NT2/D1 (cell line): ENCODE measurements at regions not wholly inside any gene's neighbourhood (a gene's known extent, or its start where the extent isn't known, plus 50 kb on each side); places are given as distances from the start of the nearest gene placed in this dataset.

ENCODE experiments used
- DNase-seq: peaks from one replicate; pipeline ENCODE4 v3.0.0-alpha.2; 2011; ENCODE audit warnings: low read depth, low spot score
- H3K27me3 ChIP-seq: 2 replicates; pipeline ENCODE4 v1.6.0; 2011; ENCODE audit warnings: mild to moderate bottlenecking; ENCODE audit not compliant: insufficient read length, insufficient read depth
- H3K36me3 ChIP-seq: 2 replicates; pipeline ENCODE4 v1.6.1; 2011; ENCODE audit warnings: mild to moderate bottlenecking, low read length, mixed read lengths; ENCODE audit not compliant: insufficient read depth, insufficient read length
- H3K4me1 ChIP-seq: 2 replicates; pipeline ENCODE4 v1.5.1; 2011; ENCODE audit not compliant: insufficient read depth, insufficient read length
- H3K4me3 ChIP-seq: 2 replicates; pipeline ENCODE4 v1.5.1; 2011; ENCODE audit warnings: low read depth; ENCODE audit not compliant: insufficient read length
- H3K9ac ChIP-seq: 2 replicates; pipeline ENCODE4 v1.6.0; 2011; ENCODE audit warnings: low read depth; ENCODE audit not compliant: insufficient read length
- H3K9me3 ChIP-seq: 2 replicates; pipeline ENCODE4 v1.5.1; 2011; ENCODE audit warnings: mild to moderate bottlenecking, low read length; ENCODE audit not compliant: insufficient read depth
- SUZ12 ChIP-seq: IDR thresholded peaks from 2 replicates; pipeline ENCODE4 v1.6.1; 2011; ENCODE audit not compliant: insufficient read length, insufficient read depth; ENCODE audit errors: extremely low read depth
- YY1 ChIP-seq: IDR thresholded peaks from 2 replicates; pipeline ENCODE4 v1.6.1; 2011; ENCODE audit not compliant: insufficient read length, insufficient read depth
- ZNF274 ChIP-seq: IDR thresholded peaks from 2 replicates; pipeline ENCODE4 v1.6.1; 2011; ENCODE audit warnings: mild to moderate bottlenecking, low read depth, low read length

DNA sequence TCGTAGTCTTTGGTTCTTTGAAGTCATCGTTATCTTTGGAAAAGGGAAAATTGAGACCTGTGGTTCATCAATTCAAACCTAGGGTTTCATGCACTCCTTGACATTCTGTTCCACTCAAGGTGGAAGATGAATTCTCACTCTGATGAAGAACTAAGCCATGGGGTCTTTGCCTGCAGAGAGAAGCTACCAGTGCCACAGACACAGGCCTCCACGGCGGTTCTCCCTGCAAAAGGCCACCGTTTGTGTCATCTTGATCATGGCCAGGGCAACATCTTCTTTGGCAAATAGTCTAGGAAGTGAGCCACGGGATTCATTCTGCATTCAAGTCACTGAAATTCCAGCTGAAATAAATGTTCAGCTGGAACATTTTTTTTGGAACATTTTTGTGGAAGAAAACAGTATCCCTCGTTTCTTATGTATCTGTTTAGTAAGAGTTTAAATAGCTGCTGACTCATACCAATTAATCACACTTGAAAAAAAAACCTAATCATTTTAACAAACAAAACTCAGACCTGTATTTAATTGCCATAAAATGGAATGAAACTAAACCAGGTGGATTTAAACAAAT lies 206.0 kb upstream of the FOXQ1 start:
- no peak for TF ChIP-seq ZNF274
- no peak for TF ChIP-seq YY1
- TF ChIP-seq SUZ12 = no peak
- Histone ChIP-seq H3K4me3 (no peak overlapping the region), H3K27me3 (peaks cover 42% of the 10 kb centered on the region), H3K4me1 (peaks cover 1% of the 10 kb centered on the region), H3K9ac (no peak overlapping the region), H3K36me3 (no peaks in the 10 kb centered on the region), H3K9me3 (peaks cover 27% of the 10 kb centered on the region; the same call in 1 of the 2 replicates)
- DNase-seq = no peak

- DNase-seq = no peak
Observed at GRCh38 chr6:1104988-1105670, 206.8 kb upstream of the FOXQ1 start.

DNA sequence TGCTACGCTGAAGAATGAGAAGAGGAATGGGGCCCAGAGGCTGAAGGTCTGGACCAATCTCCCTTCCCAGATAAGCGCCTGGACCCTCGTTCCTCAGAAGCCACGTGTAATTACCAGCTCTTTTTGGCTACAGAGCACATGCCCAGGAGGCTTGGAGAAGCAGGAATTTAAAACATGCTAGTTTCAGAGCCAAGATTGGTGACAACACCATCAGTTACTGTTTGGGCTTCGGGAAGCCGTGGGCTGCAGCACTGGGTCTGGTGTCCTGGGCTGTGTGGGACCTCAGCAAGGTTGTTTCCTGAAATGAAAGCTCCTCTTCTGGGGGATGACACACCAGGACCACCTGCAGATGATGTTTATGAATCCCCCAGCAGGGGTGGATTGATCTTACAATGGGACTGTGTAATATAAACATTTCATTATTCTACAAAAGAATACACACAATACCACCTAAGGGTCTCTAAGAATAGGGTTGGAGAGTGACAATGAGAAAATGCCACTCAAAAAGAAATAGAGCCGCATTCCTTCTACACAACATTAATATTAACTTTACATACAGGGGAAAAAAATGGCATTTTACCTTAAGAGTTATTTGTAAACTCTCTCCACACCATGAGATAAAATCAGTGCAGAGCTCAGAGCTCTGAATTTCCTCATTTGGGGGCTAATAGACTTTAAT lies 207.8 kb upstream of the FOXQ1 start:
- no peak for DNase-seq
- no peaks in the 10 kb centered on the region for H3K36me3 ChIP-seq
- no peak overlapping the region for H3K9ac ChIP-seq
- peaks cover 44% of the 10 kb centered on the region for H3K27me3 ChIP-seq
- TF ChIP-seq YY1 = no peak
- TF ChIP-seq SUZ12 = no peak
- TF ChIP-seq ZNF274 = no peak
- no peaks in the 10 kb centered on the region for H3K4me1 ChIP-seq
- H3K4me3 ChIP-seq = no peak overlapping the region
- H3K9me3 ChIP-seq = peaks cover 27% of the 10 kb centered on the region; the same call in 1 of the 2 replicates

More at GRCh38 chr6:1104988-1105670, 206.8 kb upstream of the FOXQ1 start:
- H3K4me1 ChIP-seq = no peaks in the 10 kb centered on the region
- no peaks in the 10 kb centered on the region for H3K36me3 ChIP-seq
- no peak overlapping the region for H3K4me3 ChIP-seq
- TF ChIP-seq SUZ12 (no peak), YY1 (no peak), ZNF274 (no peak)
- peaks cover 44% of the 10 kb centered on the region for H3K27me3 ChIP-seq
- no peak overlapping the region for H3K9ac ChIP-seq
- H3K9me3 ChIP-seq = peaks cover 27% of the 10 kb centered on the region; the same call in 1 of the 2 replicates

- Histone ChIP-seq H3K36me3 (no peaks in the 10 kb centered on the region), H3K4me3 (no peak overlapping the region), H3K9me3 (peaks cover 27% of the 10 kb centered on the region; the same call in 1 of the 2 replicates), H3K9ac (no peak overlapping the region), H3K4me1 (no peaks in the 10 kb centered on the region), H3K27me3 (peaks cover 40% of the 10 kb centered on the region)
- no peak for DNase-seq
- no peak for TF ChIP-seq ZNF274
- TF ChIP-seq YY1 = no peak
- TF ChIP-seq SUZ12 = no peak
Observed at GRCh38 chr6:1103021-1103420, 208.9 kb upstream of the FOXQ1 start.

- Histone ChIP-seq H3K9ac (no peak overlapping the region), H3K27me3 (peaks cover 25% of the 10 kb centered on the region), H3K4me1 (no peaks in the 10 kb centered on the region), H3K4me3 (no peak overlapping the region), H3K9me3 (peaks cover 19% of the 10 kb centered on the region; the same call in 1 of the 2 replicates), H3K36me3 (no peaks in the 10 kb centered on the region)
- DNase-seq = no peak
- TF ChIP-seq YY1 = no peak
- no peak for TF ChIP-seq SUZ12
- no peak for TF ChIP-seq ZNF274
Observed at GRCh38 chr6:1100269-1100668, 211.6 kb upstream of the FOXQ1 start.

GRCh38 chr6:1099264-1099663 lies 212.6 kb upstream of the FOXQ1 start:
- Histone ChIP-seq H3K27me3 (peaks cover 25% of the 10 kb centered on the region), H3K4me3 (no peak overlapping the region)

GRCh38 chr6:1096967-1097765 lies 214.7 kb upstream of the FOXQ1 start:
- TF ChIP-seq YY1 = no peak
- Histone ChIP-seq H3K36me3 (no peaks in the 10 kb centered on the region), H3K9ac (no peak overlapping the region), H3K4me1 (no peaks in the 10 kb centered on the region), H3K27me3 (peaks cover 14% of the 10 kb centered on the region), H3K4me3 (no peak overlapping the region), H3K9me3 (no peaks in the 10 kb centered on the region)
- no peak for DNase-seq

More at GRCh38 chr6:1099264-1099663, 212.6 kb upstream of the FOXQ1 start:
- DNase-seq = no peak
- no peaks in the 10 kb centered on the region for H3K4me1 ChIP-seq
- TF ChIP-seq ZNF274 = no peak
- TF ChIP-seq YY1 = no peak
- no peak for TF ChIP-seq SUZ12
- peaks cover 15% of the 10 kb centered on the region; the same call in 1 of the 2 replicates for H3K9me3 ChIP-seq
- H3K9ac ChIP-seq = no peak overlapping the region
- H3K36me3 ChIP-seq = no peaks in the 10 kb centered on the region
